Subcutaneous abdominal adipose tissue (tissue), 5 donors: ENCODE measurements at regions not wholly inside any gene's neighbourhood (a gene's known extent, or its start where the extent isn't known, plus 50 kb on each side); places are given as distances from the start of the nearest gene placed in this dataset.

Source experiments
- H3K27ac ChIP-seq: one replicate; pipeline ENCODE4 v1.7.0; 2013; ENCODE audit warnings: low read depth, mild to moderate bottlenecking, inconsistent platforms, low read length, moderate library complexity
- H3K27me3 ChIP-seq, 5 donors: one replicate each; pipeline ENCODE4 v1.7.0; 2013; ENCODE audit warnings: low read length in 5 of 5, inconsistent platforms in 1 of 5; ENCODE audit not compliant: control insufficient read depth in 5 of 5, insufficient read depth in 4 of 5
- H3K36me3 ChIP-seq, 5 donors: one replicate each; pipeline ENCODE4 v1.7.0; 2013; ENCODE audit warnings: low read length in 5 of 5; ENCODE audit not compliant: control insufficient read depth in 5 of 5, insufficient read depth in 5 of 5
- H3K4me1 ChIP-seq, 5 donors: one replicate each; pipeline ENCODE4 v1.7.0; 2013; ENCODE audit warnings: low read length in 5 of 5, mild to moderate bottlenecking in 3 of 5, moderate library complexity in 1 of 5; ENCODE audit not compliant: control insufficient read depth in 5 of 5, insufficient read depth in 5 of 5
- H3K4me3 ChIP-seq, 5 donors: one replicate each; pipeline ENCODE4 v1.7.0; 2013; ENCODE audit warnings: low read length in 5 of 5, low read depth in 1 of 5
- H3K9ac ChIP-seq, 5 donors: one replicate each; pipeline ENCODE4 v1.7.0; 2013; ENCODE audit warnings: low read length in 5 of 5, mild to moderate bottlenecking in 4 of 5, moderate library complexity in 3 of 5
- H3K9me3 ChIP-seq, 5 donors: one replicate each; pipeline ENCODE4 v1.7.0; 2013; ENCODE audit warnings: low read length in 5 of 5; ENCODE audit not compliant: control insufficient read depth in 5 of 5
- donor health status: healthy.
- donor health status: healthy.
- donor health status: healthy.
- donor health status: healthy.
- donor health status: healthy.

DNA sequence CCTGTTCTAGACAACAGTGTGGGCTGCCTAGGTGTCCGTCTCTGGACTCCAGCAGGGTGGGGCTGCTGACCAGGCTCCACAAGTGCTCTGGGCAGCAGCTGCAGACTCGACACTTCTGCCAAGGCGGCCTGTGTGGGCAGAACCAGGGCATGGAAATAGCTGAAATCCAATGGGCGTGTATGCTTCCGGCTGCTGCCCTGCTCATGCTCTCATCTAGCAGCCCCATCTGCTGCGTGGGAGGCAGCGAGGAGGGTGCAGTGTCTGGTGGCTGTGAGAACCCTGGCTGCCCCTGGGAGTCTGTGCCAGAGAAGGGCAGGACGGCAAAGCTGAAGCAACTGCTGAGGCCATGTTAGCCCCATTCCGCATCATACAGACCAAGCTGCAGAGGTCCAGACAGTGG, 174.9 kb downstream of the SOX11 start:
- H3K9ac ChIP-seq = no peak overlapping the region
- no peaks in the 10 kb centered on the region for H3K4me1 ChIP-seq

DNA sequence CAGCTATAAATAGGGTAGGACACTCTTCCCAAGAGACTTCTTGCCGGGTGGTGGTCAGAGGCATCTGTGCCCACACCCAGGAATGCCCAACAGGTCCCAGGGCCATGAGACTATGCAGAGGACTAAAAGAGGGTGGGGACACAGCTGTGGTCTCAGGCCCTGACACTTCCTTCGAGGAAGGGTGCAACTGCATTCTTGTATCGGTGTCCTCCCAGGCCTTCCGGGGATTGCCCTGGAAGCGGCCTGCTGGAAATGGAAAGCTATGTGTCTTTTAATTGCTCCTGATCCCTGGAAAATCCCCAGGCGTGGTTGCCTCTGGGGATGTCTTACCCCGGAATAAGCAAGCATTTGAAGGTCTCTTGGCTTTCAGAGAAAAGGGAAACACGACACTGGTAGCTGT, 176.7 kb downstream of the SOX11 start:
- H3K9ac ChIP-seq = no peak overlapping the region
- H3K9me3 ChIP-seq = peaks cover 0 to 6% (median 0%) of the 10 kb centered on the region in 5 donors
- H3K4me1 ChIP-seq = no peaks in the 10 kb centered on the region
- H3K27ac ChIP-seq = no peak overlapping the region
- no peaks in the 10 kb centered on the region for H3K36me3 ChIP-seq
- peaks cover 0 to 3% (median 0%) of the 10 kb centered on the region in 5 donors for H3K27me3 ChIP-seq
- H3K4me3 ChIP-seq = no peak overlapping the region

More for the DNA sequence above, 174.9 kb downstream of the SOX11 start:
- no peak overlapping the region for H3K4me3 ChIP-seq
- H3K36me3 ChIP-seq = no peaks in the 10 kb centered on the region
- no peak overlapping the region for H3K27ac ChIP-seq
- H3K9me3 ChIP-seq = peaks cover 0 to 11% (median 0%) of the 10 kb centered on the region in 5 donors
- H3K27me3 ChIP-seq = peaks cover 0 to 3% (median 0%) of the 10 kb centered on the region in 5 donors

DNA sequence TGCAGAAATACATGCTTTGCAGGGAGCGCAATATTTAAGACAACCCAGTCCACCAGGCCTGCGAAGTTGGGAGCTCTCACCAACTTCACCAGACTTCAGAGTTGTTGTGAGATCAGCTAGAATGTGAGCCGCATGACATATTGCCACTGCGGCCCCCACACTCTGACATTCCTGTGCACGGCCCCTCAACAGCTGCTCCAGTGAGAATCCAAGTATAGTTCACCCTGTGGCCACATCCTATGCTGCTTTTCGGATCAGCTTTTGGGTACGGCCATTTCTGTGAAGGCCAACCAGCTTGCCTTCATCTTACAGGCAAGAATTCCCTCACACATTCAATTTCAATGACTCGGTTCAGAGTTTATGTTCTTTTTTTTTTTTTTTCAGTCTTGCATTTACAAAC, 177.8 kb downstream of the SOX11 start:
- Histone ChIP-seq H3K27ac (no peak overlapping the region), H3K4me3 (no peak overlapping the region), H3K27me3 (peaks cover 0 to 3% (median 0%) of the 10 kb centered on the region in 5 donors), H3K9me3 (peaks cover 0 to 6% (median 0%) of the 10 kb centered on the region in 5 donors), H3K36me3 (no peaks in the 10 kb centered on the region), H3K9ac (no peak overlapping the region), H3K4me1 (no peaks in the 10 kb centered on the region)

GRCh38 chr2:5877360-5877759, 185.2 kb downstream of the SOX11 start:
- no peaks in the 10 kb centered on the region for H3K27me3 ChIP-seq
- H3K4me1 ChIP-seq = no peaks in the 10 kb centered on the region
- no peaks in the 10 kb centered on the region for H3K36me3 ChIP-seq
- H3K27ac ChIP-seq = no peak overlapping the region
- no peak overlapping the region for H3K4me3 ChIP-seq
- H3K9ac ChIP-seq = no peak overlapping the region
- peaks cover 0 to 11% (median 7%) of the 10 kb centered on the region in 5 donors for H3K9me3 ChIP-seq

- H3K9ac ChIP-seq = no peak overlapping the region
- H3K27ac ChIP-seq = no peak overlapping the region
- peaks cover 0 to 17% (median 12%) of the 10 kb centered on the region in 5 donors for H3K9me3 ChIP-seq
- H3K27me3 ChIP-seq = no peaks in the 10 kb centered on the region
- no peaks in the 10 kb centered on the region for H3K36me3 ChIP-seq
- no peaks in the 10 kb centered on the region for H3K4me1 ChIP-seq
- no peak overlapping the region for H3K4me3 ChIP-seq
Measured at GRCh38 chr2:5885451-5886173, 193.4 kb downstream of the SOX11 start.

GRCh38 chr2:5886462-5886861, 194.3 kb downstream of the SOX11 start:
- Histone ChIP-seq H3K4me1 (no peaks in the 10 kb centered on the region), H3K36me3 (no peaks in the 10 kb centered on the region), H3K9ac (no peak overlapping the region), H3K9me3 (peaks cover 0 to 15% (median 12%) of the 10 kb centered on the region in 5 donors), H3K4me3 (no peak overlapping the region), H3K27ac (no peak overlapping the region), H3K27me3 (no peaks in the 10 kb centered on the region)

DNA sequence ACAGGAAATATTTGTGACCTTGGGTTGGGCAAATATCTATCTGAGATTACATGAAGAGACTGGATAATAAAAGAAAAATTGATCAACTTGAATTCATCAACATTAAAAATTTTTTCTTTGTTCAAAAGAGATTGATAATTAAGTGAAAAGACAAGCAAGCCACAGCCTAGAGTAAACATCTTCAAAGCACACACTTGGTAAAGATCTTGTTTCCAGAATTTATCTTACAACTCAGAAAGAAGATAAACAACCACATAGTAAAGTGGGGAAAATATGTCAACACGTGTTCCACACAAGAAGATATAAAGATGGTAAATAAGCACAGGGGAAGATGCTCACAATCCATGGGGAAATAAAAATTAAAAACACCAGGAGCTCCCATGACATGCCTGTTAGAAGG, 195.9 kb downstream of the SOX11 start:
- H3K4me1 ChIP-seq = no peaks in the 10 kb centered on the region

GRCh38 chr2:5889519-5889918, 197.3 kb downstream of the SOX11 start:
- Histone ChIP-seq H3K4me3 (no peak overlapping the region), H3K27me3 (no peaks in the 10 kb centered on the region), H3K27ac (no peak overlapping the region), H3K9ac (no peak overlapping the region), H3K4me1 (no peaks in the 10 kb centered on the region), H3K9me3 (no peaks in the 10 kb centered on the region), H3K36me3 (no peaks in the 10 kb centered on the region)

More for the DNA sequence above, 195.9 kb downstream of the SOX11 start:
- Histone ChIP-seq H3K27ac (no peak overlapping the region), H3K27me3 (no peaks in the 10 kb centered on the region), H3K4me3 (no peak overlapping the region), H3K9ac (no peak overlapping the region), H3K9me3 (peaks cover 0 to 5% (median 0%) of the 10 kb centered on the region in 5 donors), H3K36me3 (no peaks in the 10 kb centered on the region)

- H3K36me3 ChIP-seq = no peaks in the 10 kb centered on the region
- no peak overlapping the region for H3K27ac ChIP-seq
Measured at GRCh38 chr2:5894355-5894754, 202.2 kb downstream of the SOX11 start.

GRCh38 chr2:5895284-5895683, 203.1 kb downstream of the SOX11 start:
- Histone ChIP-seq H3K36me3 (no peaks in the 10 kb centered on the region), H3K27me3 (no peaks in the 10 kb centered on the region)

More at GRCh38 chr2:5894355-5894754, 202.2 kb downstream of the SOX11 start:
- H3K27me3 ChIP-seq = no peaks in the 10 kb centered on the region
- H3K4me1 ChIP-seq = no peaks in the 10 kb centered on the region
- peaks cover 0 to 5% (median 0%) of the 10 kb centered on the region in 5 donors for H3K9me3 ChIP-seq
- H3K9ac ChIP-seq = no peak overlapping the region
- H3K4me3 ChIP-seq = no peak overlapping the region

More at GRCh38 chr2:5895284-5895683, 203.1 kb downstream of the SOX11 start:
- H3K9ac ChIP-seq = no peak overlapping the region
- H3K9me3 ChIP-seq = peaks cover 0 to 5% (median 0%) of the 10 kb centered on the region in 5 donors
- H3K4me3 ChIP-seq = no peak overlapping the region
- no peak overlapping the region for H3K27ac ChIP-seq
- no peaks in the 10 kb centered on the region for H3K4me1 ChIP-seq
